COLO829 (cell line): ENCODE measurements at regions not wholly inside any gene's neighbourhood (a gene's known extent, or its start where the extent isn't known, plus 50 kb on each side); places are given as distances from the start of the nearest gene placed in this dataset.
"Not testable (repeated sequence)": the region's sequence is repeated elsewhere in the genome, so short reads cannot be mapped to it uniquely, and the experiment has no call there.

Experiments
- DNase-seq: peaks from one replicate; pipeline ENCODE4 v3.0.0; 2012; ENCODE audit warnings: low spot score

DNA sequence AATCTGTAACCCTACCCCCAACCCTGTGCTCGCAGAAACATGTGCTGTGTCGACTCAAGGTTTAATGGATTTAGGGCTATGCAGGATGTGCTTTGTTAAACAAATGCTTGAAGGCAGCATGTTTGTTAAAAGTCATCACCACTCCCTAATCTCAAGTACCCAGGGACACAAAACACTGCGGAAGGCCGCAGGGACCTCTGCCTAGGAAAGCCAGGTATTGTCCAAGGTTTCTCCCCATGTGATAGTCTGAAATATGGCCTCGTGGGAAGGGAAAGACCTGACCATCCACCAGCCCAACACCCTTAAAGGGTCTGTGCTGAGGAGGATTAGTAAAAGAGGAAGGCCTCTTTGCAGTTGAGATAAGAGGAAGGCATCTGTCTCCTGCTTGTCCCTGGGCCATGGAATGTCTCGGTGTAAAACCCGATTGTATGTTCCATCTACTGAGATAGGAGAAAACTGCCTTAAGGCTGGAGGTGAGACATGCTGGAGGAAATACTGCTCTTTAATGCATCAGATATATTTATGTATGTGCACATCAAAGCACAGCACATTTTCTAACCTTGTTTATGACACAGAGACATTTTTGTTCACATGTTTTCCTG is 94.4 kb downstream of the LSM3 start:
- not testable (repeated sequence) for DNase-seq

DNA sequence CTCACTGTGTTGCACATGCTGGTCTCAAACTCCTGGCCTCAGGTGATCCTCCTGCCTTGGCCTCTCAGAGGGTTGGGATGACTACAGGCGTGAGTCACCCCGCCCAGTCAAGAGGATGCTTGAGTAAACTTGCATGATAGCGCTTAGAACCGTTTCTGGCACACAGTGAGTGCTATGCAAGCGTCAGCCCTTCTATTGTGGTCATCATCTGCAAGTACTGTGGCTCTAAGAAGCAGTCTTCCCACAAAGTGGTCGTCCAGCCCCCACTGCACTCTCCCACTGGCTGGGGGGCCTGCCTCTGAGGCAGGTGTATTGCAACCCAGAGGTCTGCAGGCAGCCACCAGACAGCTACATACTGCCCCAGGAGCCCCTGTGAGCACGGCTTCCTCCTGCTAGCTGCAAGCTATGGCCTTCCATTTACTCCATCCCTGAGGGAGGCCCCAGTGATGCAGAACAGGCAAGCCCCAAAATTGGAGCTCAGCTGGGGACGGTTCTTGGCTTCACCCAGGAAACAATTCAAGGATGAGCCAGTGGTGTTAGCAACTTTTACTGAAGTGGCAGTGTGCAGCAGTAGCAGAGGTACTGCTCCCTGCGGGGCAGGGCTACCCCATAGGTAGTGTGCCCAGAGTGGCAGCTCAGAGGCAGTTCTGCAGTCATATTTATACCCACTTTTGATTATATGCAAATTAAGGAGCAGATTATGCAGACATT is 95.4 kb downstream of the LSM3 start:
- DNase-seq: no peak

DNA sequence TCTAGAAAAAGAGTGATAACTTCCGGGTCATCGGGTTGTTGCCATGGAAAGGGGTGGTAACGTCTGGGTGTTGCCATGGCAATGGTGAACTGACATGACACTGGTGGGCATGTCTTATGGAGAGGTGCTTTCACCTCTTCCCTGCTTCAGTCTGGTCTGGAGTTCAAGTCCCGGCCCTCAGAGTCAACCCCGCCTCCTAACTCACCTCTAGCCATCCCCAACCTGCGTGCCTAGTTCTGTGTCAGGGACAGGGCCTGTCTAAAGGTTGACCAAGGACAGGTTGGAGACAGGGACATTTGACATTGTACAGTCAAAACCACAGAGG is 96.0 kb downstream of the LSM3 start:
- DNase-seq: no peak

- DNase-seq: no peak
Observed at GRCh38 chr3:14274999-14275961, 96.7 kb downstream of the LSM3 start.

DNA sequence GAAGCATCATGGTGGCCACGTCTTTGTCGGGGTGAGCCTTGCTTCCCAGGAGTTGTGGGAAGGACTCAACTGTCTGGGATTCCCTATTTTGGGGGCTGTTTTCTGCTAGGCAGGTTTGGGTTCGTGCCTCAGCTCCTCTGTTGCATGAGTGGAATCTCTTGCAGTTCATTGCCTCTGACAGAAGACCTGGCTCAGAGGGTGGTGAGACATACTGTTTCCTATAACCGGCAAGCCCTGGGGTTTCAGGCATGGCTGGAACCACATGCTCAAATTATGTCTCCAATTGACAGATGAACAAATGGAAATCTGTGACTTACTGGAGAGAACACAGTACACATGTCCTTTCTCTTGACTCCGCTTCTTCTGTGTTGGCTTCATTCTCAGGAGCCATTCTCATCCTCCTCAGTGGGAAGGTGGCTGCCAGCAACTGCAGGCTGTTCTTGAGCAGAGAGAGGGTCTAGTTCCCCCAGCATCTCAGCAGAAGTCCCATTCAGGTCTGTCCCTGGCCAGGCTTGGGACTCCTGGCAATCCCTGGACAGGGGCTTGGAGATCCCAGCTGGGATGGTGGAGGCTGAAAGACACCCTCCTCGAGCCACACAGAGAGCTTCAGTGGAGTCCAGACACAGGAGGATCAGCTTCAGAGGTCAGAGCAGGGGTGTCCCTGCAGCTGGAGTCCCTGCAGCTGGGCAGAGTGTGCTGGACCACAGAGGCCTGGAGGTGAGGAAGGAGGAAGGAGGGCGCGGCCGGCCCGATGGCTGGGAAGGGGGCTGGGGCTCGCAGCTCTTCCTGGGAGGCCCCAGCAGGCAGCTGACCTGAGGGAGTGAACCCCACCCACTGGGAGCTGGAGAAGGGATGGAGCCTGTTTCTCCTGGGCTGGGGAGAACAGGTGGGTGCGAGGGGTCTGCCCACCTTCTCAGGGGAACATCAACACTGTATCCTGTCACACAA is 97.6 kb downstream of the LSM3 start:
- no peak for DNase-seq

- DNase-seq: no peak
Observed at GRCh38 chr3:14277557-14277956, 98.9 kb downstream of the LSM3 start.

DNA sequence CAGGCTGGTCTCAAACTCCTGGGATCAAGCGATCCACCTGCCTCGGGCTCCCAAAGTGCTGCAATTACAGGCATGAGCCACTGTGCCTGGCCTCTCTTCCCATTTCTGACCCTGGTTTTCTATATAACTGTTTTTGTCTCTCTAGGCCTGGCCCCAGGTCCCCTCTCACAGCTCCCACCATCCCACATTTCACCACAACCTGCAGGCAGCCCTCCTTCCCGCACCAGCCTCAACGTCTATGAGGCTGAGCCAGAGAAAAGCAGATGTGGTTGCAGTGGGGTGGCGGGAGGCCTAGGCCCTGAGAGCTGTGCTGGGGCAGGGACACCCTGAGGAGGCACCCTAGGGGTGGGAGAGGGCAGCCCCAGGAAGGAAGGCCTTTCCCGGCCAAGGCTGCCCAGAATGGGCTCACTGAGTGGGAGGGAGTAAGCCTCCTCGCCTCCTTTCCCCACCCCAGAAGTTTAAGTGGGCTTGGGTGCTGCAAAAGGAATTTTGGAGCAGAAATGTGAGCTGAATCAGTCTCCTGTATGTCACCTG is 99.7 kb downstream of the LSM3 start:
- DNase-seq: no peak

DNA sequence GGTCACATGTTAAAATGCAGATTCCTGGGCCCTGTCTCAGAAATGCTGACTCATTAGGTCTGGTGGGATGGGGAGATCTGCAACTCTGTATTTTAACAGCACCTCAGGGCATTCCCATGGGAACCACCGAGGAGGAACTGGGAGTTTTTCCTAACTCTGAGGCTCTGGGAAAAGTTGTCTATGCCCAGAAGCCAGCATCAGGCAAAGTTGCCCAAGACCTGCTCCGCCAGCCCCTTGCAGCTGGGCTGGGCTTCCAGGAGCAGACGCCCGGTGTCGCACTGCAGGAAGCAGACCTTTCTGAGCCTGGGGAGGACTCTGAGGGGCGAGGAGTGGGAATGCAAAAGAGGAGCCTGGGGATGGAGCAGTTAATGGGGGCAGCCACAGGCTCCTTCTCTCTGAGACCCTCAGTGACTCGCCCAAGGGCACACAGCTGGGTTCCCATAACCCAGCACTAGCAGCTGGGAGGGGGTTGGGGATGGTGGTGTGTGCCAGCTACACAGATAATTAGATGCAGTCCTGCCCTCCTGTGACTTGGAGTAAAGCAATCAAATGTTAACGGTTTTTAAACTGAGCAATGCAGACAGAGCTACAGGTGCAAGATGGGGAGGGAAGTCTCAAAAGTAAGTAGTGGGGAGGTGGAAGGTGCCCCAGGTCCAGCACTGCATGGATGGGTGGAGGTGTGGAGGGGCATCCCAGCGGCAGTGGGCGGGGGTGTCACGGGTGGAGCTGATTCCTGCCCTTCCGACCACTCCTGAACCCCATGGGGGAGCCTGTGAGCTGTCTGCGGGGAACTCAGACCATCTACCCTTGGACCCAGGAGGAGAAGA is 100.4 kb downstream of the LSM3 start:
- DNase-seq: no peak

DNA sequence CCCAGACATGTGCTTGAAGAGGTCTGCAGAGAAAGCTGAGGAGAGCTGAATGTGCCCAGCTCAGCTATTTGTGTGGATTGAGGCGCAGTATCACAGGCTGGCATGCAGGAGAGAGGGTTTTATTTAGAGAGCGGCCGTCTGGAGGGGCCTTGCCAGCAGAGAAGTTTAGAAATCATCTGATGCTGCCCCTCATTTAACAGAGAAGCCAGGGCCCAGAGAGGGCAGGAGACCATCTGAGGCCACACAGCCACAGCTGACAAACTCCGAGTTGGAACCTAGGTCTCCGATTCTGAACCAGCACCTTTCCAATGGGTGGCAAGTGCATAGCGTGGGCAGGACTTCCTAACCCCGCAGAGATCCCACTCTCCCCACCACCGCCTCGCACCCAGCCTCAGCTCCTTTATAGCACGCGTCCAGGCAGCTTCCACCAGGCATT is 101.0 kb downstream of the LSM3 start:
- DNase-seq: no peak

DNA sequence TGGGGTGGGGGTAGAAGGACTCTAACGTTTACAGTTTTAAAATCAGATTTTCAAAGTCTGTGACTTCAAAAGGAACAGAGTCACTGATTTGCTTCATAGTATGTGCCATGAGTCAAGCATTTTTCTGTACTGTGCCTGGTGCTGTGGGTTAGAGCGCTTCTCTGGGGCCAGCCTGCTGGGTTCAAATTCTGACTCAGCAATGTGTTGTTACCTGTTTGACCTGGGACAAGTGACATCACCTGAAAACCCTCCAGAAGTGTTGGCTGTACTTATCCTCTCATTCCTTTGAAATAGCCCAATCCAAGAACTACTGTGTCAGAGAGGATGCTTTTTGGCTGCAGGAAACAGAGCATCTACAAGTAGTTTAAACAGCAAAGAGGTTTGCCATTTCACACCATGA is 101.7 kb downstream of the LSM3 start:
- no peak for DNase-seq

DNA sequence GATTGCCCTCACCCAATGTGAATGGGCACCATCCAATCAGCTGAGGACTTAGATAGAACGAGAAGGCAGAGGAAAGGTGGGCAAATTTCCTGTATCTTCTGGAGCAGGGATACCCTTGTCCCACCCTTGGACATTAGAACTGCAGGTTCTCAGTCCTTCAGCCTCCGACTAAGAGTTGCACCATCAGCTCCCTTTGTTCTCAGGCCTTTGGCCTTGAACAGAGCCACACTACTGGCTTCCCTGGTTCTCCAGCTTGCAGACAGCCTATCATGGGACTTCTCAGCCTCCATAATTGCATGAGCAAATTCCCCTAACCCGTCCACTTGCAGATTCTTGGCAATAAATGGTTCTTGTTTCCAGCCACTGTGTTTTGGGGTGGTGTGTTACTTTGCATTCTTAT is 102.4 kb downstream of the LSM3 start:
- no peak for DNase-seq

- DNase-seq: no peak
Observed at GRCh38 chr3:14282001-14282705, 103.5 kb downstream of the LSM3 start.

- DNase-seq: no peak
Observed at GRCh38 chr3:14282706-14283075, 104.1 kb downstream of the LSM3 start.

- DNase-seq: no peak
Observed at GRCh38 chr3:14283092-14283812, 104.6 kb downstream of the LSM3 start.

DNA sequence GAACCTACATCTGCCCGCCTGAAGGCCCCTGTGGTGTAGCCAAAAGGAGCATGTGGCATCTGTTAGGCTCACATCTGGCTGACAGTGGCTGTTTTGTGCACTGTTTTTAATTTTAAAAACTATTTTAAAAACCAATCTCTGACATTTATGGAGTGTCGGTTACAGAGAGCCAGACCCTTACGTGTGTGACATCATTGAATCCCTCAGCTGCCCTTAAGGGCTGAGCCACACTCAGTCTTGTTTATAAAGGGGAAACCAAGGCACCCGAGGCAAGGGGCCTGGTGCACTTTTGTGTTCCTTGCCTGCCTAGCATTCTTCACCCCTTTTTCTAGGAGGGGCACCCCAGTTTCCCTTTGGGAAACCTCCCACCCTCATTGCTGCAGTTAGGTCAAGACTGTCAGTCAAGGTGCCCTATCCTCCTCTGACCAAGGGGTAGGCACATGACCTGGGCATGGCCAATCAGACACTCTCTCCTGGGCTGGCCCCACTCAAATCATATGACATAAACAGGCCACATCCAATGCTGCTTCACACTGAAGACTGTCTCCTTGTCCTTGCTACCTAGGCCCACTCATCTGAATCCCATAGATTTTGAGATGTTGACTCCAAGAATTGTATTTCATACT is 105.3 kb downstream of the LSM3 start:
- no peak for DNase-seq

DNA sequence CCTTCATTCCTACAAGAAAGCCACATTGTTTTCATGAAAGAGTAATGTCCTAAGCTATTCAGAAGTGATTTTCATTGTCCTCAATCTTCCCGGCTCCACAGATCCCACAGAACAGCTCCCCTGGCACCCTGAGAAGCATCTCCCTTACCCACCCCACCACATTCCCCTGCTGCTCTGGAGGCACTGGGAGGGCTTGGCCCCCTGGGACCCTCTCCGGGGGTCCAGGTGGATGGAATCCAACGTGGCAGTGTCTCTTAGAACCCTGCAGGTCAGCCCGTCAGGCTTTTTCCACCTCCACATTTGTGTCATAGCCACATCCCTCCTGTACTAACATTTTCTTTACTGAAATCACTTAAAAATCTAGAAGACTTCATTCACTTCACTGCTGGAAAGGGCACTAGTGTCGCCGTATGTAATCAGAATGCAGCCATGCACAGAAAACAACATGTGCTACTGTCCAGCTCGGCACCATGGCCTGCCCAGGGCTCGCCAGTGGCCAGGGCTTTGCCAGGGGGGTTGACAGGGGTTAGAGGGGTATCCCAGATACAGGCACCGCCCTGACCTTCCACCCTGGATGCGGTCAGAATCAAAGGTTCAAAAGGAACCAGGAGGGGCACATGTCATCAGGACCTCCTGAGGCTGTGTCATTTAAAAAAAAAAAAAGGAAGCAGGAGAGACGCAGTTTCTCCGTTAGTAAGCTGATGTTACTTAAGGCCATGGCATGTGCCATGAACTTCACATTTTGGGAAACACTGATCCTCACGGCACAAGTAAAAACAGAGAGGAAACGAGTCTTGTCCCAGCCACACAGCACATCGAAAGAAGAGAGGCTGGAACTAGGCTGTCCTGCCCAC is 106.3 kb downstream of the LSM3 start:
- no peak for DNase-seq

DNA sequence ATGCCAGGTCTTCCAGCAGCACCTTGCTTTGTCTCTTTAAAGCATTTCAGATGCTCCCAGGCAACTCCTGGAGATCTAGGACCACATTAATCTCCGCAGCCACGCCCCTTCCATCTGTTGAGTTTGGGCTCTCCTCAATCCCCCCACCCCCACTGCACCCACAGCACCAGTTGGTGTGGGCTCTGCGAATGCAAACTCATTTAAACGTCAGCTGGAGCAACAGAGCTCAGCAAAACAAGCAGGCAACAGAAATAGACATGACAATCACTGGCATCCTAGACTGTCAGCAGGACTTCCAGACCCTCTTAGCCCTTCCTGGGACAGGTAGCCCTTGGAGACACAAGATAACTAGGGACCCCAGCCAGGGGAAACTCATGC is 106.9 kb downstream of the LSM3 start:
- DNase-seq: no peak

GRCh38 chr3:14286887-14287500 is 108.4 kb downstream of the LSM3 start:
- no peak for DNase-seq
